ENCODE measurements at regions not wholly inside any gene's neighbourhood (a gene's known extent, or its start where the extent isn't known, plus 50 kb on each side); places are given as distances from the start of the nearest gene placed in this dataset.

DNA sequence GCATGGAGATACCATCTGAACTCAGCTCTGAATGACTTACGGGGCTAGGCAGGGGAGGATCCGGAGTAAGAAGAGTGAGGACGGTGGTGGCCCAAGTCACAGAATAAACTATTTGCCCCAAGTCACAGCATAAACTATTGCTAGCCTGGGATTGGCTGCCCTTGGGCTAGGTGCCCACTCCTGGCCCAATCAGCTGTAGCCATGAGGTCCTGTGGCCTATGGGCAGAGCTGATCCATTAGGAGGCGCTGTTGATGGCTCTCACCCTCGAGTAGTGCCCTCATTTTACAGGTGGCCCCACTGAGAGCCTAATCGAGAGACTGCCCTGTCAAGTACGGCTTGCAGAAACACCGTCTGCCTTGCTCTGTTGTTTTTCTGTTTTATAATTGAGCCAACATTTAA is 62.3 kb upstream of the ZNF423 start:
- no peaks in the 10 kb centered on the region for H3K36me3 Mint-ChIP-seq (ENCODE audit: insufficient read depth)
- H3K4me3 Mint-ChIP-seq (ENCODE audit: low read depth): no peak overlapping the region
- no peak for DNase-seq (ENCODE audit: low spot score, unreplicated experiment)
- no peak for TF ChIP-seq CTCF (IDR thresholded peaks at IDR 0.05; ENCODE audit: unreplicated experiment)
- no peak overlapping the region for H3K27ac Mint-ChIP-seq
- peaks cover 11% of the 10 kb centered on the region for H3K27me3 Mint-ChIP-seq
- H3K9me3 Mint-ChIP-seq (ENCODE audit: low read depth): no peaks in the 10 kb centered on the region
- peaks cover 3% of the 10 kb centered on the region for H3K4me1 Mint-ChIP-seq (ENCODE audit: low read depth)

GRCh38 chr16:49919327-49919726 is 63.4 kb upstream of the ZNF423 start:
- Mint-ChIP-seq H3K27ac (no peak overlapping the region), H3K4me3 (ENCODE audit: low read depth) (no peak overlapping the region), H3K4me1 (ENCODE audit: low read depth) (peaks cover 3% of the 10 kb centered on the region), H3K27me3 (peaks cover 15% of the 10 kb centered on the region), H3K36me3 (ENCODE audit: insufficient read depth) (no peaks in the 10 kb centered on the region), H3K9me3 (ENCODE audit: low read depth) (no peaks in the 10 kb centered on the region)
- DNase-seq (ENCODE audit: low spot score, unreplicated experiment): no peak
- no peak for TF ChIP-seq CTCF (IDR thresholded peaks at IDR 0.05; ENCODE audit: unreplicated experiment)

GRCh38 chr16:49920397-49920796 is 64.5 kb upstream of the ZNF423 start:
- H3K9me3 Mint-ChIP-seq (ENCODE audit: low read depth): no peaks in the 10 kb centered on the region
- no peak overlapping the region for H3K27ac Mint-ChIP-seq
- peaks cover 3% of the 10 kb centered on the region for H3K4me1 Mint-ChIP-seq (ENCODE audit: low read depth)
- no peak for TF ChIP-seq CTCF (IDR thresholded peaks at IDR 0.05; ENCODE audit: unreplicated experiment)
- no peaks in the 10 kb centered on the region for H3K36me3 Mint-ChIP-seq (ENCODE audit: insufficient read depth)
- no peak overlapping the region for H3K4me3 Mint-ChIP-seq (ENCODE audit: low read depth)
- no peak for DNase-seq (ENCODE audit: low spot score, unreplicated experiment)
- H3K27me3 Mint-ChIP-seq: peaks cover 19% of the 10 kb centered on the region

DNA sequence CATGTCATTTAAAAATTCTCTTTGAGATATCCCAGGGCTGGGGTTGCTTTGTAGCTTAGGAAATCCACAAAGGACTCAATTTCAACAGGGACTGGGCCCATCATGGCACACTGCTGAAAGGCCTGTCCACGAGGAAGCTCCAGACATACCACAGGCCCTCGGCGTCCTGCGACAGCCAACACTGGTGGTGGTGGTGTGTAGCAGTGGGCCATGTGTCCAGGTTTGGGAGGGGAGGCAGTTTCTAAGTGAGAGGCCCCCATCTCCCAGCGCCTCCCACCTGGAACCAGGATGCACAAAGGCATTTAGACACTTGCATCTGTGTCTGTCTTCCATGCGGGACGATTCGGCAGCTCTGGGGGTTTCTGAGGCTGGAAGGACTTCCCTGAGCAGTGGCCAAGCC is 65.2 kb upstream of the ZNF423 start:
- no peak overlapping the region for H3K27ac Mint-ChIP-seq

GRCh38 chr16:49921791-49922456 is 66.0 kb upstream of the ZNF423 start:
- H3K27ac Mint-ChIP-seq: no peak overlapping the region
- peak; percentile 86 for TF ChIP-seq CTCF (IDR thresholded peaks at IDR 0.05; ENCODE audit: unreplicated experiment)
- no peaks in the 10 kb centered on the region for H3K36me3 Mint-ChIP-seq (ENCODE audit: insufficient read depth)
- H3K4me1 Mint-ChIP-seq (ENCODE audit: low read depth): peaks cover 3% of the 10 kb centered on the region
- no peaks in the 10 kb centered on the region for H3K9me3 Mint-ChIP-seq (ENCODE audit: low read depth)
- H3K4me3 Mint-ChIP-seq (ENCODE audit: low read depth): no peak overlapping the region
- H3K27me3 Mint-ChIP-seq: peaks cover 20% of the 10 kb centered on the region
- peak; percentile 60 for DNase-seq (ENCODE audit: low spot score, unreplicated experiment)

More for the DNA sequence above, 65.2 kb upstream of the ZNF423 start:
- H3K4me3 Mint-ChIP-seq (ENCODE audit: low read depth): no peak overlapping the region
- TF ChIP-seq CTCF (IDR thresholded peaks at IDR 0.05; ENCODE audit: unreplicated experiment): no peak
- no peaks in the 10 kb centered on the region for H3K9me3 Mint-ChIP-seq (ENCODE audit: low read depth)
- no peak for DNase-seq (ENCODE audit: low spot score, unreplicated experiment)
- peaks cover 20% of the 10 kb centered on the region for H3K27me3 Mint-ChIP-seq
- H3K36me3 Mint-ChIP-seq (ENCODE audit: insufficient read depth): no peaks in the 10 kb centered on the region
- peaks cover 3% of the 10 kb centered on the region for H3K4me1 Mint-ChIP-seq (ENCODE audit: low read depth)
